BLaER1 treated with 17β-estradiol and CSF1 and Interleukin-3, amounts not matched to agents 10 nM and 100 nM (cell line): ENCODE measurements at regions not wholly inside any gene's neighbourhood (a gene's known extent, or its start where the extent isn't known, plus 50 kb on each side); places are given as distances from the start of the nearest gene placed in this dataset.

ENCODE experiments used
- H3K27ac ChIP-seq, 11 experiments: shearing (Covaris generic); formaldehyde crosslinking; 2 replicates each; pipeline ENCODE4 v1.8.1; 2022
- H3K27me3 ChIP-seq, 11 experiments: shearing (Covaris generic); formaldehyde crosslinking; 2 replicates each; pipeline ENCODE4 v1.8.1; 2022
- H3K36me3 ChIP-seq, 11 experiments: shearing (Covaris generic); formaldehyde crosslinking; 2 replicates each; pipeline ENCODE4 v1.8.1; 2022
- H3K4me1 ChIP-seq, 10 experiments: shearing (Covaris generic); formaldehyde crosslinking; 2 replicates each; pipeline ENCODE4 v1.8.1; 2022
- H3K4me2 ChIP-seq, 11 experiments: shearing (Covaris generic); formaldehyde crosslinking; 2 replicates each; pipeline ENCODE4 v1.8.1; 2022
- H3K4me3 ChIP-seq, 10 experiments: shearing (Covaris generic); formaldehyde crosslinking; 2 replicates each; pipeline ENCODE4 v1.8.1; 2022
- H3K9ac ChIP-seq, 11 experiments: shearing (Covaris generic); formaldehyde crosslinking; 2 replicates each; pipeline ENCODE4 v1.8.1; 2022
- H3K9me3 ChIP-seq, 11 experiments: shearing (Covaris generic); formaldehyde crosslinking; replicated peaks in 1 of 11; 2 replicates each; pipeline ENCODE4 v1.8.1; 2022
- H4K20me1 ChIP-seq, 11 experiments: shearing (Covaris generic); formaldehyde crosslinking; 2 replicates each; pipeline ENCODE4 v1.8.1; 2022
- Cebpa-rat ChIP-seq, 11 experiments: shearing (Covaris generic); IDR thresholded peaks; 2 replicates each; pipeline ENCODE4 v1.8.1; 2022

- no peak overlapping the region for H3K27ac ChIP-seq
- H3K4me1 ChIP-seq = no peaks in the 10 kb centered on the region
- H3K9me3 ChIP-seq = no peaks in the 10 kb centered on the region
- H3K9ac ChIP-seq = no peak overlapping the region
- no peak overlapping the region for H3K4me2 ChIP-seq
- no peak for TF ChIP-seq Cebpa-rat (IDR thresholded peaks at IDR 0.05)
- no peaks in the 10 kb centered on the region for H3K36me3 ChIP-seq
- no peaks in the 10 kb centered on the region for H4K20me1 ChIP-seq
- no peaks in the 10 kb centered on the region for H3K27me3 ChIP-seq
- H3K4me3 ChIP-seq = no peak overlapping the region
These were observed 215.5 kb downstream of the TMEM167A start for GRCh38 chr5:82861701-82862100.

- Histone ChIP-seq H4K20me1 (no peaks in the 10 kb centered on the region), H3K36me3 (no peaks in the 10 kb centered on the region), H3K4me2 (no peak overlapping the region), H3K27me3 (no peaks in the 10 kb centered on the region), H3K9me3 (no peaks in the 10 kb centered on the region), H3K9ac (no peak overlapping the region), H3K4me3 (no peak overlapping the region), H3K4me1 (no peaks in the 10 kb centered on the region), H3K27ac (no peak overlapping the region)
- TF ChIP-seq Cebpa-rat (IDR thresholded peaks at IDR 0.05) = no peak
These were observed 217.6 kb downstream of the TMEM167A start for GRCh38 chr5:82859451-82860140.

- Histone ChIP-seq H3K4me2 (no peak overlapping the region), H3K9ac (no peak overlapping the region)
These were observed 218.8 kb downstream of the TMEM167A start for GRCh38 chr5:82858151-82859025.

GRCh38 chr5:82855893-82856550, 221.2 kb downstream of the TMEM167A start:
- Histone ChIP-seq H3K36me3 (no peaks in the 10 kb centered on the region), H3K27me3 (no peaks in the 10 kb centered on the region), H3K4me2 (no peak overlapping the region), H3K9ac (no peak overlapping the region), H3K27ac (no peak overlapping the region), H3K9me3 (no peaks in the 10 kb centered on the region), H3K4me1 (no peaks in the 10 kb centered on the region), H4K20me1 (no peaks in the 10 kb centered on the region), H3K4me3 (no peak overlapping the region)
- TF ChIP-seq Cebpa-rat (IDR thresholded peaks at IDR 0.05) = no peak

More at GRCh38 chr5:82858151-82859025, 218.8 kb downstream of the TMEM167A start:
- Histone ChIP-seq H3K4me3 (no peak overlapping the region), H3K27me3 (no peaks in the 10 kb centered on the region), H3K27ac (no peak overlapping the region), H3K4me1 (no peaks in the 10 kb centered on the region), H3K36me3 (no peaks in the 10 kb centered on the region), H4K20me1 (no peaks in the 10 kb centered on the region), H3K9me3 (no peaks in the 10 kb centered on the region)
- TF ChIP-seq Cebpa-rat (IDR thresholded peaks at IDR 0.05) = no peak

DNA sequence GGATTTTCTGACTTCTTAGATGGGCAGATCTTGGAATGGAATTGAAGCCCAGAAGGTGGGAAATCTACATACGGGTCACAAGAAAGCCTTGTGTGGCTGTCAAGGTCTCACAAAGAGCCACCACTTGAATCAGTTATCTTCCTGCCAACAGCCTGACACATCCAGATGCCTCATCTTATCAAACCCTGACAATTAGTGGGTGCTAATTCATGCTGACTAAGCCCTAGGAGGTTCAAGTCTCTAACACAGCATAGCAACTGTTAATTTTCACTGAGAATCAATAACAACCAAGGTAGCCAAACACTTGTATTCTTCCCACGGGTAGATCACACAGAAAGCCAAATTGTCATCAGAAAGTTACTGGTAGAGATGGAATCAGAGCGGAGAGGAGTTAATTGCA, 222.2 kb downstream of the TMEM167A start:
- H3K9me3 ChIP-seq = no peaks in the 10 kb centered on the region
- H3K4me1 ChIP-seq = no peaks in the 10 kb centered on the region
- TF ChIP-seq Cebpa-rat (IDR thresholded peaks at IDR 0.05) = no peak
- H3K4me3 ChIP-seq = no peak overlapping the region
- H3K36me3 ChIP-seq = no peaks in the 10 kb centered on the region
- H3K4me2 ChIP-seq = no peak overlapping the region
- H3K27me3 ChIP-seq = no peaks in the 10 kb centered on the region
- no peak overlapping the region for H3K27ac ChIP-seq
- no peaks in the 10 kb centered on the region for H4K20me1 ChIP-seq
- H3K9ac ChIP-seq = no peak overlapping the region

GRCh38 chr5:82851471-82851870, 225.7 kb downstream of the TMEM167A start:
- H3K36me3 ChIP-seq = no peaks in the 10 kb centered on the region
- TF ChIP-seq Cebpa-rat (IDR thresholded peaks at IDR 0.05) = no peak
- no peak overlapping the region for H3K4me2 ChIP-seq
- H4K20me1 ChIP-seq = no peaks in the 10 kb centered on the region
- H3K9ac ChIP-seq = no peak overlapping the region
- no peaks in the 10 kb centered on the region for H3K4me1 ChIP-seq
- H3K27me3 ChIP-seq = no peaks in the 10 kb centered on the region
- no peak overlapping the region for H3K27ac ChIP-seq
- no peak overlapping the region for H3K4me3 ChIP-seq
- peaks cover 0 to 10% (median 0%) of the 10 kb centered on the region in 11 experiments; a peak in 2 of 22 replicates for H3K9me3 ChIP-seq

GRCh38 chr5:82850393-82850792, 226.8 kb downstream of the TMEM167A start:
- no peak for TF ChIP-seq Cebpa-rat (IDR thresholded peaks at IDR 0.05)
- peaks cover 0 to 10% (median 0%) of the 10 kb centered on the region in 11 experiments; a peak in 2 of 22 replicates for H3K9me3 ChIP-seq
- H3K36me3 ChIP-seq = no peaks in the 10 kb centered on the region
- no peak overlapping the region for H3K9ac ChIP-seq
- H3K27ac ChIP-seq = no peak overlapping the region
- no peaks in the 10 kb centered on the region for H3K4me1 ChIP-seq
- H3K27me3 ChIP-seq = no peaks in the 10 kb centered on the region
- H4K20me1 ChIP-seq = no peaks in the 10 kb centered on the region
- no peak overlapping the region for H3K4me3 ChIP-seq
- no peak overlapping the region for H3K4me2 ChIP-seq

- H3K9me3 ChIP-seq = peaks cover 0 to 10% (median 0%) of the 10 kb centered on the region in 11 experiments; a peak in 2 of 22 replicates
- H3K27ac ChIP-seq = no peak overlapping the region
- no peaks in the 10 kb centered on the region for H3K36me3 ChIP-seq
- TF ChIP-seq Cebpa-rat (IDR thresholded peaks at IDR 0.05) = no peak
- H3K4me1 ChIP-seq = no peaks in the 10 kb centered on the region
- no peak overlapping the region for H3K4me2 ChIP-seq
- no peak overlapping the region for H3K9ac ChIP-seq
- no peaks in the 10 kb centered on the region for H3K27me3 ChIP-seq
- no peaks in the 10 kb centered on the region for H4K20me1 ChIP-seq
- H3K4me3 ChIP-seq = no peak overlapping the region
These were observed 227.3 kb downstream of the TMEM167A start for GRCh38 chr5:82849885-82850284.

DNA sequence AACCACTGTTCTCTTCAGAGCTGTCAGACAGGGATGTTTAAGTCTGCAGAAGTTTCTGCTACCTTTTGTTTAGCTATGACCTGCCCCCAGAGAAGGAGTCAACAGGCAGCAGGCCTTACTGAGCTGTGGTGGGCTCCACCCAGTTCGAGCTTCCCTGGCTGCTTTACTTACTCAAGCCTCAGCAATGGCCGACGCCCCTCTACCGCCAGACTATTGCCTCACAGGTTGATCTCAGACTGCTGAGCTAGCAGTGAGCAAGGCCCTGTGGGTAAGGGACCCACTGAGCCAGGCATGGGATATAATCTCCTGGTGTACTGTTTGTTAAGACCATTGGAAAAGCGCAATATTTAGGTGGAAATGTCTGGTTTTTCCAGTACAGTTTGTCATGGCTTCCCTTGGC, 229.6 kb downstream of the TMEM167A start:
- no peaks in the 10 kb centered on the region for H3K4me1 ChIP-seq
- H3K9me3 ChIP-seq = peaks cover 0 to 10% (median 0%) of the 10 kb centered on the region in 11 experiments; a peak in 2 of 22 replicates
- TF ChIP-seq Cebpa-rat (IDR thresholded peaks at IDR 0.05) = no peak
- H4K20me1 ChIP-seq = no peaks in the 10 kb centered on the region
- H3K27me3 ChIP-seq = no peaks in the 10 kb centered on the region
- no peak overlapping the region for H3K4me2 ChIP-seq
- no peaks in the 10 kb centered on the region for H3K36me3 ChIP-seq
- no peak overlapping the region for H3K4me3 ChIP-seq
- H3K9ac ChIP-seq = no peak overlapping the region
- no peak overlapping the region for H3K27ac ChIP-seq
